Activated CD4-positive, alpha-beta T cell treated with anti-CD3 and anti-CD28 coated beads, Interleukin-2, amount 10 ng/mL, durations not matched to agents 7 days and 5 days (primary cell): ENCODE measurements at regions not wholly inside any gene's neighbourhood (a gene's known extent, or its start where the extent isn't known, plus 50 kb on each side); places are given as distances from the start of the nearest gene placed in this dataset.
A peak's percentile ranks its signal among the peaks of the same experiment; 100 is the strongest.

Source experiments
- CTCF ChIA-PET: fragments of 350-600 bp; sonication (Branson Sonifier 250); formaldehyde crosslinking; loops from one replicate; lab custom pipeline; 2021; ENCODE audit warnings: antibody characterized with exemption; lab: Charles Lee
- POLR2A ChIA-PET: fragments of 350-600 bp; sonication (Branson Sonifier 250); formaldehyde crosslinking; loops from one replicate; lab custom pipeline; 2021; ENCODE audit warnings: antibody characterized with exemption; lab: Charles Lee
- DNase-seq: peaks from one replicate; pipeline ENCODE4 v3.0.0-alpha.2; 2020
- H3K27ac Mint-ChIP-seq: one replicate; pipeline ENCODE4 v1.8.0; 2021; ENCODE audit warnings: mild to moderate bottlenecking, moderate library complexity, mixed read lengths
- H3K27me3 Mint-ChIP-seq: one replicate; pipeline ENCODE4 v1.8.0; 2021; ENCODE audit warnings: mixed read lengths
- H3K36me3 Mint-ChIP-seq: one replicate; pipeline ENCODE4 v1.8.0; 2021; ENCODE audit warnings: low read depth, mixed read lengths
- H3K4me1 Mint-ChIP-seq: one replicate; pipeline ENCODE4 v1.8.0; 2021; ENCODE audit warnings: mixed read lengths
- H3K4me3 Mint-ChIP-seq: one replicate; pipeline ENCODE4 v1.8.0; 2021; ENCODE audit warnings: mild to moderate bottlenecking, moderate library complexity, mixed read lengths
- H3K9me3 Mint-ChIP-seq: one replicate; pipeline ENCODE4 v1.8.0; 2021; ENCODE audit warnings: mixed read lengths

- no peaks in the 10 kb centered on the region for H3K4me1 Mint-ChIP-seq
- no peak overlapping the region for H3K4me3 Mint-ChIP-seq
- peaks cover 3% of the 10 kb centered on the region for H3K36me3 Mint-ChIP-seq
- no peak overlapping the region for H3K27ac Mint-ChIP-seq
- ChIA-PET CTCF (interaction anchor here (1.0 kb wide), 1 partner anchor 12 kb away, joined by 4 read pairs; no protein-coding TSS in a partner anchor), POLR2A (no interaction called here)
- no peak for DNase-seq
- H3K27me3 Mint-ChIP-seq = peaks cover 4% of the 10 kb centered on the region
- peaks cover 14% of the 10 kb centered on the region for H3K9me3 Mint-ChIP-seq
Measured at GRCh38 chr6:11396860-11397259, 140.7 kb upstream of the TMEM170B start.

- ChIA-PET POLR2A (no interaction called here), CTCF (interaction anchor here (0.5 to 1.1 kb wide), 3 partner anchors 27 to 434 kb away, joined by 3 read pairs; no protein-coding TSS in a partner anchor)
- H3K9me3 Mint-ChIP-seq = peaks cover 17% of the 10 kb centered on the region
- no peak overlapping the region for H3K4me3 Mint-ChIP-seq
- no peak for DNase-seq
- H3K27ac Mint-ChIP-seq = no peak overlapping the region
- H3K27me3 Mint-ChIP-seq = peaks cover 4% of the 10 kb centered on the region
- peaks cover 5% of the 10 kb centered on the region for H3K36me3 Mint-ChIP-seq
- H3K4me1 Mint-ChIP-seq = no peaks in the 10 kb centered on the region
Measured at GRCh38 chr6:11393713-11394627, 143.6 kb upstream of the TMEM170B start.

GRCh38 chr6:11392778-11393507, 144.6 kb upstream of the TMEM170B start:
- Mint-ChIP-seq H3K27me3 (peaks cover 3% of the 10 kb centered on the region), H3K27ac (no peak overlapping the region), H3K36me3 (peaks cover 5% of the 10 kb centered on the region), H3K4me3 (no peak overlapping the region), H3K9me3 (peaks cover 17% of the 10 kb centered on the region), H3K4me1 (no peaks in the 10 kb centered on the region)
- ChIA-PET POLR2A (no interaction called here), CTCF (interaction anchor here (0.5 to 1.4 kb wide), 5 partner anchors 11 to 435 kb away, joined by 3 read pairs; no protein-coding TSS in a partner anchor)
- no peak for DNase-seq

- POLR2A ChIA-PET = no interaction called here
- peaks cover 17% of the 10 kb centered on the region for H3K9me3 Mint-ChIP-seq
- peaks cover under 1% of the 10 kb centered on the region for H3K4me1 Mint-ChIP-seq
- CTCF ChIA-PET = interaction anchor here (0.7 to 1.4 kb wide), 3 partner anchors 10 to 22 kb away, joined by 3 read pairs; no protein-coding TSS in a partner anchor
- H3K27me3 Mint-ChIP-seq = peaks cover 2% of the 10 kb centered on the region
- no peak for DNase-seq
- no peak overlapping the region for H3K4me3 Mint-ChIP-seq
- H3K27ac Mint-ChIP-seq = no peak overlapping the region
- peaks cover 5% of the 10 kb centered on the region for H3K36me3 Mint-ChIP-seq
Measured at GRCh38 chr6:11391934-11392777, 145.4 kb upstream of the TMEM170B start.

GRCh38 chr6:11389977-11390376, 147.6 kb upstream of the TMEM170B start:
- CTCF ChIA-PET = interaction anchor here (0.9 kb wide), 1 partner anchor 27 kb away, joined by 3 read pairs; no protein-coding TSS in a partner anchor
- peaks cover 9% of the 10 kb centered on the region for H3K9me3 Mint-ChIP-seq
- peaks cover 18% of the 10 kb centered on the region for H3K4me1 Mint-ChIP-seq
- H3K36me3 Mint-ChIP-seq = peaks cover 3% of the 10 kb centered on the region
- DNase-seq = no peak
- no peaks in the 10 kb centered on the region for H3K27me3 Mint-ChIP-seq
- POLR2A ChIA-PET = no interaction called here
- no peak overlapping the region for H3K27ac Mint-ChIP-seq
- H3K4me3 Mint-ChIP-seq = no peak overlapping the region

GRCh38 chr6:11388983-11389944, 148.3 kb upstream of the TMEM170B start:
- Mint-ChIP-seq H3K4me1 (peaks cover 20% of the 10 kb centered on the region), H3K36me3 (peaks cover 3% of the 10 kb centered on the region), H3K27me3 (no peaks in the 10 kb centered on the region), H3K9me3 (peaks cover 9% of the 10 kb centered on the region), H3K4me3 (no peak overlapping the region), H3K27ac (no peak overlapping the region)
- CTCF ChIA-PET = interaction anchor here (0.9 kb wide), 1 partner anchor 28 kb away, joined by 3 read pairs; no protein-coding TSS in a partner anchor
- DNase-seq = no peak
- POLR2A ChIA-PET = no interaction called here

GRCh38 chr6:11387707-11388430, 149.7 kb upstream of the TMEM170B start:
- Mint-ChIP-seq H3K27ac (no peak overlapping the region), H3K36me3 (peaks cover 3% of the 10 kb centered on the region), H3K4me1 (peaks cover 26% of the 10 kb centered on the region), H3K4me3 (no peak overlapping the region), H3K9me3 (peaks cover 9% of the 10 kb centered on the region), H3K27me3 (no peaks in the 10 kb centered on the region)
- ChIA-PET CTCF (interaction anchor here (0.7 kb wide), 1 partner anchor 13 kb away, joined by 3 read pairs; no protein-coding TSS in a partner anchor), POLR2A (no interaction called here)
- DNase-seq = no peak

GRCh38 chr6:11386726-11387125, 150.8 kb upstream of the TMEM170B start:
- POLR2A ChIA-PET = no interaction called here
- no peak for DNase-seq
- Mint-ChIP-seq H3K9me3 (peaks cover 6% of the 10 kb centered on the region), H3K36me3 (peaks cover 3% of the 10 kb centered on the region), H3K4me3 (no peak overlapping the region), H3K27me3 (no peaks in the 10 kb centered on the region), H3K4me1 (peaks cover 35% of the 10 kb centered on the region), H3K27ac (peak overlapping the region; percentile 58)
- CTCF ChIA-PET = no interaction called here

GRCh38 chr6:11386323-11386722, 151.2 kb upstream of the TMEM170B start:
- no peaks in the 10 kb centered on the region for H3K27me3 Mint-ChIP-seq
- no peak for DNase-seq
- no peak overlapping the region for H3K4me3 Mint-ChIP-seq
- peaks cover 7% of the 10 kb centered on the region for H3K36me3 Mint-ChIP-seq
- H3K27ac Mint-ChIP-seq = peak overlapping the region; percentile 58
- peaks cover 6% of the 10 kb centered on the region for H3K9me3 Mint-ChIP-seq
- CTCF ChIA-PET = interaction anchor here (1.3 kb wide), 1 partner anchor 33 kb away, joined by 4 read pairs; no protein-coding TSS in a partner anchor
- POLR2A ChIA-PET = no interaction called here
- peaks cover 39% of the 10 kb centered on the region for H3K4me1 Mint-ChIP-seq

- CTCF ChIA-PET = interaction anchor here (1.0 to 1.9 kb wide), 5 partner anchors 12 to 212 kb away, joined by 4 to 6 read pairs (median 4); no protein-coding TSS in a partner anchor
- H3K4me1 Mint-ChIP-seq = peaks cover 54% of the 10 kb centered on the region
- no peak overlapping the region for H3K4me3 Mint-ChIP-seq
- H3K27ac Mint-ChIP-seq = no peak overlapping the region
- DNase-seq = no peak
- H3K27me3 Mint-ChIP-seq = no peaks in the 10 kb centered on the region
- POLR2A ChIA-PET = interaction anchor here (0.6 kb wide), 1 partner anchor 211 kb away, joined by 4 read pairs; no protein-coding TSS in a partner anchor
- peaks cover 20% of the 10 kb centered on the region for H3K36me3 Mint-ChIP-seq
- H3K9me3 Mint-ChIP-seq = peaks cover 2% of the 10 kb centered on the region
Measured at GRCh38 chr6:11384531-11385309, 152.3 kb upstream of the NEDD9 start.
